ENCODE measurements at regions not wholly inside any gene's neighbourhood (a gene's known extent, or its start where the extent isn't known, plus 50 kb on each side); places are given as distances from the start of the nearest gene placed in this dataset.

DNA sequence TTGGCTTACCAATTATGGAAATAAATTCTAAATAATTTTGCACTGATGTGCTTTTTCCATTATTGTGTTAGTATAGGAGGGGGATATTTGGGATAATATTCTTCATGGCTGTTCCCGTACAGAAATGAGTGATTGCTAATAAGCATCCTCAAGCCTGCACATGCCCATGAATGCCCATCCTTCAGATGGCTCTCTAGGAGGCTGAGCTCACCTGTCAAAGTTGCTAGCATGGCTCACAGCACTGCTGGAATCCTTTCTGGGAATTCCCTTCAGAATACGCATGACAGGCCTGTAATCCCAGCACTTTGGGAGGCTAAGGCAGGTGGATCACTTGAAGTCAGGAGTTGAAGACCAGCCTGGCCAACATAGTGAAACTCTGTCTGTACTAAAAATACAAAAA, 124.1 kb downstream of the NXNL2 start:
- DNase-seq: no peak

DNA sequence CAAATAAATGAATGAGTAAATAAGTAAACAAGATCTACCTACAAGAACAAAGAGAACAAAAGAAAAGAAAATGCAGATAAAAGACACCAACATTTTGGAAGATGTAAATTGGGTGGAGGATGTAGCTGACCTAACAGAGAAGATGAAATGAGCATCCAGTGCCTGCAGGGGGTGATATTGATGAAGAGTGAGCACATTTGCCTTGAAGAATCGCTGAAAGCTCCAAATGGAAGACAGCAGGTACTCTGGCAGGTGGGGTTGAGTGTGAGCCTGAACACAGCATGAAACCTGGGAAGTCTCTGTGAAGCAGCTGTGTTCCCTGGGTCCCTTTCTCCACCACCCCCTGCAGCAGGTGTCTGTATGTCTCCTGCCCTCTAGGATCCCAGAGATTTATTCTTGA, 125.6 kb downstream of the NXNL2 start:
- no peak for DNase-seq

DNA sequence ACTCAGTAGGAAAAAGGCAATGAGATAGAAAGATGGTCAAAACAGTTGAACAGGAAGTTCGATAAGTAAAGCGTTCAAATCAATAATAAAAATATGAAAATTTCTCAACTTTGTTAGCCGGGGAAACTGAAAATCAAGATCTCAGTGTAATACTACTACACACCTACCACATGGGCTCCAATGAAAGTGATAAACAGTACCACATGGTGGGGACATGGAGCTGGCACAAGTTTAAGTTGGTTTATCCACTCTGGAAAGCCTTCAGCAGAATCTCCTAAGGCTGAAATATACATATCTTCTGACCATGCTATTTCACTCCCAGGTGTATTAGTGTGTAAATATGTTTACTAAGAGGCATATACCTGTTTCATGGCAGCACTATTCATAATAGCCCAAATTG, 126.8 kb downstream of the NXNL2 start:
- no peak for DNase-seq

DNA sequence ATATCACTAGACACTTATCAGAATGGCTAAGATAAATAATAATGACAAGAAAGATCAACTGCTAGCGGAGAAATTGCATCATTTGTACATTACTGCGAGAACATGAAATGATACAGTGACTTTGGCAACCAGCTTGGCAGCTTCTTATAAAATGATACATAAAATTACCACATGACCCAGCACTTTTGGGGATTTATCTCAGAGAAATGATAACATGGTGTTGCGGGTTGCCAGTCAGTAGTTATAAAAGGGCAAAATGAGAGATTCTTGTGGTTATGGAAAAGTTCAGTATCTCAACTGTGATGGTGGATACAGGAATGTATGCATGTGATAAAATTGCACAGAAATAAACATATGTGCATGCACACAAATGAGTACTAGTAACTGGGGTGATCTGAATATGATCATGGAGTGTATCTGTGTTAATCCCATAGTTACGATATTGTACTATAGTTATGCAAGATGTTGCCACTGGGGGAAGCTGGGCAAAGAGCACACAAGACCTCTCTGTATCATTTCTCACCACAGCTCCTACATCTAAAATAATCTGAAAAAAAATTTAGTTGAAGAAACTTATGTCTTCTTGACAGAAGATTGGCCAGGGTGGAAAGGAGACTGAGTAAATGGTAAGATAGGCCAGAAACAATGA, 128.9 kb downstream of the NXNL2 start:
- DNase-seq: no peak

DNA sequence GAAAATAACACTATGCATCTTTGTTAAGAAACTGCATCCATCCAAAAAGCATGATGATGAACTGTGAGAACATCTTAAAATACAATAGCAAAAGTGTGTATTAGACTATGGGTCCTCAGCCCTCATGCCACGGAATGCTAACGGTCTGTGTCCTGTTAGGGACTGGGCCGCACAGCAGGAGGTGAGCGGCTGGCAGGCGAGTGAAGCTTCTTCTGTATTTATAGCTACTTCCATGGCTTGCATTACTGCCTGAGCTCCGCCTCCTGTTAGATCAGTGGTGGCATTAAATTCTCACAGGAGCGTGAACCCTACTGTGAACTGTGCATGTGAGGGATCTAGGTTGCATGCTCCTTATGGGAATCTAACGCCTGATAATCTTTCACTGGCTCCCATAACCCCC, 129.8 kb downstream of the NXNL2 start:
- DNase-seq: no peak

DNA sequence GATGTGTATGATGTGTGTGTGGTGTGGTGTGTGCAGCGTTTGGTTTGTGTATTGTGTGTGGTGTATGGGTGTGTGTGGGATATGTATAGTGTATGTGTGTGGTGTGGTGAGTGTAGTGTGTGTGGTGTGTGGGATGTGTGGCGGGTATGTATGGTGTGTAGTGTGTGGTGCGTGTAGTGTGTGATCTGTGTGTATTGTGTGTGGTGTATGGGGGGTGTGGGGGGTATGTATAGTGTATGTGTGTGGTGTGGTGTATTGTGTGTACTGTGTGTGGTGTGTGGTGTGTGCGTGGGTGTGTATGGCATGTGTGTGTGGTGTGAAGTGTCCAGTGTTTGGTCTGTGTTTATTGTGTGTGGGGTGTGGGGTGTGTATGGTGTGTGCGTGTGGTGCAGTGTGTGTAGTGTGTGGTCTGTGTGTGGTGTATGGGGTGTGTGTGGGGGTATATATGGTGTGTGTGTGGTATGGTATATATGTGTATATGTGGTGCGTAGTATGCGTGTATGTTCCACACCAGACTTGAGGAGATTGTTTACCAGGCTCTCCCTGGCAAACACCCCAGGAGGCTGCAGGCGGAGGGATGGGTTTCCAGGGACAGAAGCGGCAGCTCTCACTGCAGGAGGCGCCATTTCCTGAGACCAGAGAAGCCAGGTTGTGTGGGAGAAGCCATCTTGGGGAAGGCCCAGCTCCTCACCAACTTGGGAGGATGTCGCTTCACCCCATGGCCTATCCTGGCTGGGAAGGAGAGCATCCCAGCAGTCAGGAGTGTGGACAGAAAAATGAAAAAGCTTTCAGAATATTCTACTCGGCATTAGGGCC, 138.1 kb downstream of the NXNL2 start:
- no peak for DNase-seq

DNA sequence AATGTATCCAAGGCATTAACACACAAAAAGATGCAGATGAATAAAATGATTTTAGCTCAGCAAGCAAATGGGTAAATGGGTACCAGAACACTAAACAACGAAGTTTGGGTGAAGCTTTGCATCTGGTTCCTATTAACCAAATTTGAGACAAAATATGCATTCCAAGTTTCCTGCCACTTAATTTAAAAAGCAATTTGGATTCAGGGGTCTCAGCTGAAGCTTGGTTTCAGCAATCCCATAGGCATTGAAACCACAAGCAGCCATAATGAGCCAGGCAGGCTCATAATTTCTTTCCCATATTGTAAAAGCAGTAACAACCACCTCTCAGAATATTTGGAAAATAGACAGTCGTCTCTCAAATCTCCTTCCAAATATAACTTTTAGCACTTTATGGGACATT, 138.9 kb downstream of the NXNL2 start:
- DNase-seq: no peak

DNA sequence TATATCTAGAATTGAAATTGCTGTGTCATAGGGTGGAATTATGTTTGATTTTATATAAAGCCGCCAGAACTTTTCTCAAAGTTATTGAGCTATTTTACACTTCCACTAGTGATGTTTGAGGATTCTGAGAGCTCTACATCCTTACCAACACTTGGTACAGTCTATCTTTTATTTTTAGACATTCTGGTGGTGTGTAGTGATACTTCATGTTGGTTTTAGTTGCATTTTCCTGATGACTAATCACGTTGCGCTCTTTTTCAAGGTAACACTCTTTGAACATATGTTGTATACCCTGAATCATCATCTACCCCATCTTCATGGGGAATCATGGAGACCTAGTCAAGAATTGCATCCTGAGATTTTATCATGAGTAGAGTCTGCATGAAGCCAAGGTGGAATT, 141.7 kb downstream of the NXNL2 start:
- DNase-seq: no peak

DNA sequence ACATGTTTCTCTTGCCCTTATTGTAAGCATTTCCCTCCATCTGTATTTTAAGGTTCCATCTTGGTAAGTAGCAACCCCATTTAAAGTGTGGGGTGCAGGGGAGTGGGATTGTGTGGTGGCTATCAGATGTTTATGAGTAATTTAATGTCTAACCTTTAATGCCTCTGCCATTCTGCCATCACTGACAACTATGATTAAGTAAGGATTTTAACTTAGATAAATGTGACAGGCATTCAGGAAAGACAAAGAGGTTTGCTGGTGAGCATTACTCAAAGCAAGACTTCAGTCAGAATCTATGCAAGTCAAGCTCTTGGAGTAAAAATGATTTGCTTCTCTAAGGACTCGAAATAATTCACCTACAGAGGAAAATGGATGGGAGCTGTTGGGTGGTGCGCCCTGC, 143.0 kb downstream of the NXNL2 start:
- no peak for DNase-seq

DNA sequence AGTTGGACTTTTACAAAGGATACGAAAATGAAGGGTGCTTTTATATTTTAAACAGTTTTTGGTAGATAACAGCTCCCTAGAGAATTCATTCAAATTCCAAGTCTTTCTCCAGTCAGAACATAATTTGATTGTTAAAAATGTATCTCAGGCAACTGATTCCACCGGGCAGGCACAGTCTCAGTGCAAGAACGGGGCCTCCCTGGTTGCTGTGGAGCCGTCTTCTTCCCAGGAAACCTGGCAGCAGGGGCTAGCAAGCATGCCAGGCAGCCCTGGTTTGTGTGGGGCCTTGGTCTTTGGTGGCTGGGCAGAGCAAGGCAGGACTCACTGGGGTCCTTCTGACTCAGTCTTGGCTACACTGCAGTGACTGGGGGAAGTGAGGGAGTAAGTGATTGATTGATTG, 143.5 kb downstream of the NXNL2 start:
- no peak for DNase-seq

DNA sequence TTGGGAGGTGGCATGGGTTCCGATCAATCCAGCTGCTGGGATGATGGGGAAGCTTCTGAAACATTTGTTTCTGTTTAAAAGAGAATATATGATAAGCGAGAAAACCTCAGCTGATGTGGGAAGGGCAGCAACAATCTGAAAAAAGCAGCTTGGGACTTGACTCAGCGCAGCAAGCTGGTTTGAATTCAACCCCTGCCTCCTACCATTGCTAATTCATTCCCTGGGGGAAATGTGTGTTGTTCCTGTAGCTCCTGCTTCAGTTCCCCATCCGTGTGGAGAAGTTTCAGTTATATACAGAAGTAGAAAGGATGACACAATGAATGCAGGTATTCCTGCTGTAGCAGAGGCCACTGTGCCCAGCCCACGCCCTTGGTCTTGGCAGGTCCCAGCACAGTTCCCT, 145.1 kb downstream of the NXNL2 start:
- no peak for DNase-seq

DNA sequence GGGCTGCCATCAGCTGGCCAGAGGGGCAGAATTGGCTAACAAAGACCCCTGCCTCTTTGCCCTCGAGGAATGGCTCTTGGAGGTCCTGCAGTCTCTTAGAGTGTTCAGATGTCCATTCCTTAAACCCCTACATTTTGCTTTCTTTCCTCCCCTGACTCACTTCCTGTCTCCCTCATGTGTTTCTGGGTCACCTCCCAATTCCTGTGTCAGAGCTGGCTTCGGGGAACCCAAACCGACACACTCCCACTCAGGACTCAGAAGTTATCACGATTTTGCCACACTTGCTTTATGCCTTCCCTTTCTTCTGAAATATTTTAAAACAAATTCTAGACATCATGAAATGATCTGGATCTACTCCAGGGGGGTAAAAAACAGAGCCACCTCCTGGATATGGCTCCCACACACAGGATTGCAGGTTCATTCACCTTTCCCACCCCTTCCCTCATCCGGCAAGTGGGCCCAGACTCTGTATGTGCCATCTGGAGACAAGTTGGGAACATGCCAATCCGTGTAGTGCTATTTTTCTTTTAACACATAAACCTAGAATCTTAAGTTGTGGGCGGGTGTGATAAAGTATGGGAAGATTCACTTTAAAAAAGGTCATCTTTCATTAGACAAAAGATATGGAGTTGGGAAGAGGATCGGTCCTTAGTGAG, 145.7 kb downstream of the NXNL2 start:
- DNase-seq: no peak

DNA sequence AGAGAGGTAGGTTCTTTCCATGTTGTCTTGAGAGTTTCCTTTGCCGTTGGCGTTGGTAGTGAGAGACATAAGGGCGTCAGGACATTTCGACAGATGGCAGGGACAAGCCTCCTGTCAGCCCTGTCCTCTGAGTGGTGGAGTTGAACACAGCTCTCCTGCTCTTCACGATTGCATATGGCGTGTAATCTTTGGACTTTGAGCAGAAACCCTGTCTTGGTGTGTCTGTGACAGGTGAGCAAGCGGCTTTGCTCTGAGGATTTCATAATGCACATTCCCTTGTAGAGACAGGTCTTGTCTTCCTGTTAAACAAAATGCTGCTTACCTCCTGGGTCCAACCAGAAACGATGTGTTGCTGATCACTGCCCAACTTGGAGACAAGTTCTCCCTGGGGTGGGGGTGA, 146.5 kb downstream of the NXNL2 start:
- no peak for DNase-seq

DNA sequence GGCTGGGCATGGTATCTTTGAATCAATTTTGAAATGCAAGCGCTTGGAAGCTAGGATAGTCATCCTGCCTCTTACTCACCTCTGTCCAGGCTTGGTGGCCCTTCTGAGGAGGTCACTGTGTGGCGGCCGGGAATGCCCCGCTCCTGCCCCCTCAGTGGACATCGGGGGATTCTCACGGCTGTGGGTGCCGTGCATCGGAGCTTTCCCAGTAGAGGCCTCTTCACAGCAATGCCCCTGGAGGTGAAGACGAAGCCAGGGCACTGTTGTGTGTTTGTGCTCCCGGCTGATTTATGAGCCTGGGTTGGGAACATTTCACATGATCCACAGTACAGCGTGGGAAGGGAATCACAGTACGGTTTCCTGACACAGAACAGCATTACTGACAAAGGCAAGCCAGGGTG, 147.5 kb downstream of the NXNL2 start:
- DNase-seq: no peak

DNA sequence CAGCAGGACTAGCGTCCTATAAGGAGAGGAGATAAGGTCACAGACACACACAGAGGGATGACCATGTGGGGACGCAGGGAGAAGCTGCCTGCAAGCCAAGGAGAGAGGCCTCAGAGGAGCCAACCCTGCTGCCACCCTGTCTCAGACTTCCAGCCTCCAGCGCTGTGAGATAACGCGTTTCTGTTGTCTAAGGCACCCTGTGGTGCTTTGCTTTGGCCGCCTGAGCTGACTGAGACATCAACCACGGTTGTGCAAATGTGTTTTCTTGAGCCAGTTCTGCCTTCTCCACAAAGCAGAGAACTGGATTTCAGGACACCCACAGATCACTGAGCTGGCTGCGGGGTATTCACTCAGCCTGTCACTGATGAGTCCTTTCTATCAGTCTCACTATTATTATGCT, 149.1 kb downstream of the NXNL2 start:
- DNase-seq: no peak

DNA sequence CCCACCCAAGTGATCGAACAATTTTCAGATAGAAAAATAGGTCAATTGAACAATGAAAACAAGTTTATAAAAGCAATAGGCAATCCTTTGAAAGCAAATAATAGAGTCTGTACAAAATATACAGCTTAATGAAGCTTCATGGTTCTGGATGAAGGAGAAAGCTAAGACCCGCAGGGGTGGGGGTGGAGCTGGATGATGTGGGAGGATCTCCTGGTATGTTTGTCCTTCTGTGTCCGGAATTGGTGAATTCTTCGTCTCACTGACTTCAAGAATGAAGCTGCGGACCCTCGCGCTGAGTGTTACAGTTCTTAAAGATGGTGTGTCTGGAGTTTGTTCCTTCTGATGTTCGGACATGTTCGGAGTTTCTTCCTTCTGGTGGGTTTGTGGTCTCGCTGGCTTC, 149.9 kb downstream of the NXNL2 start:
- no peak for DNase-seq

DNA sequence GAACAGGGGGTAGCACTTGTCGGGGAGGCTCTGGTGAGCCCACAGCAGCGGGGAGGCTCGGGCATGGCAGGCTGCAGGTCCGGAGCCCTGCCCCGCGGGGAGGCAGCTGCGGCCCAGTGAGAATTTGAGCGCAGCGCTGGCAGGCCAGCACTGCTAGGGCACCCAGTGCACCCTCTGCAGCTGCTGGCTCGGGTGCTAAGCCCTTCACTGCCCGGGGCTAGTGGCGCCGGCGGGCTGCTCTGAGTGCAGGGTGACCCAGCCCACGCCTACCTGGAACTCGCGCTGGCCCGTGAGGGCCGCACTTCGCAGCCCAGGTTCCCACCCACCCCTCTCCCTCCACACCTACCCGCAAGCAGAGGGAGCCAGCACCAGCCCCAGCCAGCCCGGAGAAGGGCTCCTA, 151.0 kb downstream of the NXNL2 start:
- no peak for DNase-seq

DNA sequence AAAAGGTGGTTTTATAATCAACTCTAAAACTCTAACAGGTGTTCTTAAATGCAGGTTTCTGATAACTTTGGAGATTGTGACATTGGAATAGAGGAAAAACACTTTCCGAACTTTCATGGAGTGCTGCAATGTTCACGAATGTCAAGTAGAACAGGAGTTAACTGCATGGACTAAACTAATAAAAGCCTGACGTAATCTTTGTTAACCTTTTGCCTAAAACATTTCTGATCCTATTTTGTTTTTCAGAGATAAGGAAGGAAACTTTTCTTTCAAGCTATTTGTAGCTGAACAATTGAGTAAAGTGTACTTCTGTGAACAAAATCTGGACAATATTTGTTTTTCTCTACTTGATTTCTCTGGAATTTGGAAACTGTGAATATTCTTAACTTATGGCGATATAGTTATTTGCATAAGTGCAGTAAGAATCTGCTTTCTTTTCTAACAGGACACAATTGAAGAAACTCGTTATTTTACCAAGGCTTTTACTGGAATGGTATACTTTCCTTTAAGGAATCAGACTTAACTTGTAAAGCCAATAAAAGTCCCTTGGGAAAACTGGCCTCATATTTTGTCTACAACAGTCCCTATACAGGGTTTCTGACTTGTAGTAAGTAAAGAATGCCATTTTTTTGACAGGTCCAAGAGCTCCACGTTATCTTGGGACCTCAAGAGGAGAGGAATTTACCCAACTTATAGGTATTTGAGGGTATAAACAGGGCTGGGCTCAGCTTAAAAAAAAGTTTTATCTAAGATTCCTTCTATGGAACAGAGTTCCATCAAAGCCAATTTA, 154.7 kb downstream of the NXNL2 start:
- DNase-seq: no peak

DNA sequence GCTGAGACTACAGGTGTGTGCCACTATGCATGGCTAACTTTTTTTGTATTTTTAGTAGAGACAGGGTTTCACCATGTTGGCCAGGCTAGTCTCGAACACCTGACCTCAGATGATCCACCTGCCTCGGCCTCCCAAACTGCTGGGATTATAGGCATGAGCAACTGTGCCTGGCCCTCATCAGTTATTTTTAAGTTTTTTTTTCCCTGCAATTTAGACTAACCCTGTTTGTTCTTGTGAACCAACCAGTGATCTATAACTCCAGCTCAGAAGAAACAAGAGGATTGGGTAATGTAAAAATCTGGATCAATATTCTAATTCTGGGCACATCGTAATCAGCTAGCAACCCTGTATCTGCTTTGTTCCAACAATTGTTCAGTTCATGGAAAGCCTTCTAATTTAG, 155.7 kb downstream of the NXNL2 start:
- DNase-seq: no peak

DNA sequence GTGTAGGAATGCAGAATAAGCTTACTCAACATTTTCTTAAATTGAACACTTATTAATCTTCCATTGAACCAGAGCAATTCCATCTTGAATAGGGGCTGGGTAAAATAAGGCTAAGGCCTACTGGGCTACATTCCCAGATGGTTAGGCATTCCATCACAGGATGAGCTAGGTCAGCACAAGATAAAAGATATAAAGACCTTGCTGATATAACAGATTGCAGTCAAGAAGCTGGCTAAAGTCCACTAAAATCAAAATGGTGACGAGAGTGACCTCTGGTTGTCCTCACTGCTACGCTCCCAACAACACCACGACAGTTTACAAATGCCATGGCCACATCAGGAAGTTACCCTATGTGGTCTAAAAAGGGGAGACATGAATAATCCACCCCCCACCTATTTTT, 156.1 kb downstream of the NXNL2 start:
- no peak for DNase-seq

DNA sequence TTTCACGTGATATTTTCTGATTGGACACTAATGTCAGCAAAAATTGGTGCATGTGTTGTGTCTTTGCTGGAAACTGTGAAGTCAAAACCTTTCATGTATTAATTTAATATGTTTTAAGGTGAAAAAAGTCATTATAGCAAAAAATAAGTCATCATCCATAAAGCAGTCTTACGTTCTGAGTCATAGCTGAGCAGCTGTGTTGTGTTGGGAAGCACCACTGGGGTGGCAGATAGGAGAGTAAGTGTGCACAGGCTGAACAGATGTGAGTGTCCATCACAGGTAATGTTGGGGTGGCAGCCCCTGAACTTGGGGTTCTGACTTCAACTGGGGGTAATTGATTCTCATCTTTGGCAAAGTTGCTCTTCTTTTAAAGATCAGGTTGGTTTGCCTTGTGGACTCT, 156.8 kb downstream of the NXNL2 start:
- no peak for DNase-seq

DNA sequence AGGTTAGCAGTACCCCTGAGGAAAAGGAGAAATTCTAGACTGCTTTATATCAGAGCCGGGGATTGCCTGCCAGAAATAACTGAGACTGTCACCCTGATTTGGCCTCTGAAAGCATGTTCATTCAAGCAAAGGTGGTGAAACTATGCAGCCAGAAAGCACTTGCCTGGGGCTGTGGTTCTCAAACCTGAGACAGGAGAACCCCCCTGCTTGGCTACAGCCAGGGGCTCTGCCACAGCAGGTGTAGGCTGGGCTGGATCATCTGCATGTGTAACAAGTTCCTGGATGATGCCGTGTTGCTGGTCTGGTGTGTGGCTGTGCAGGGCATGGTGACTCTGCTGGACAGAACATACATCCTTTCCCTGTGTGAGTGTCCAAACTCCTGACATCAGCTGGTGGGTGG, 157.8 kb downstream of the NXNL2 start:
- DNase-seq: no peak

DNA sequence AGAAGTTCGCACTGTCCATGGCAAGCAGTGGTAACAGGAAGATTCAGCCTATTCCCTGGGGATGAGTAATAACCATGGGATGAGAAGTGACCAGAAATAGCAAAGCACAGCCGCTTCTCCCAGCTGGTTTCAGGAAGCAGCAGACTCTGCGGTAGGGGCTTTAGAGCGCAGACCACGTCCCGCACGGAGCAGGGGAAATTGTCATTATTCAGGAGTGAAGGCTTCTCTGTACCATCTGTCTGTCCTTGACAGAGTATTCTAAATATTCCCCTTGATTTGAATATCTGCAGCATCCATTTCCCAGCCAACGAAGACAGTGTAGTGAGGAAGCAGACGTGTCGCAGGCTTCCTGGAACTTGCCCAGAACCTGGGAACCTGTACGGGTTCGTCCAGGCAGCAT, 159.6 kb downstream of the NXNL2 start:
- DNase-seq: no peak

DNA sequence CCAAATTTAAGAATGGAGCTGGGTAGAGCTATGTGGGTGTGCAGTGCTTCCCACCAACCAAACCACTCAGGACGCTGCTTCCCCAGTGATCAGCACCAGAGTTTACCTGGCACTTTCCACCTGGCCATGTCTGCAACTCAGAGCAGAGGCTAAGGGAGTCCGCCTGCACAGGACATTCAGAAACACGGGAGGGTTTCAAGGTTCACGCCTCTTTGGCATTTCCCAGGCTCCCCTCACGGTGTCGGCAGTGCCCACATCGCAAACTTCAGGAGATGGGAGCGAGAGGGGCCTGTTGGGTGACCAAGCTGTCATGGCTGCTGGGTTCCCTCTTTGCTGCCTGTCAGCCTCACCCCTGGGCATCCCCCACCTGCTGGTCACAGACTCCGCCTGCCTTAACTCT, 161.5 kb downstream of the NXNL2 start:
- no peak for DNase-seq
